ENCODE measurements at regions not wholly inside any gene's neighbourhood (a gene's known extent, or its start where the extent isn't known, plus 50 kb on each side); places are given as distances from the start of the nearest gene placed in this dataset.
A peak's percentile ranks its signal among the peaks of the same experiment; 100 is the strongest.

DNA sequence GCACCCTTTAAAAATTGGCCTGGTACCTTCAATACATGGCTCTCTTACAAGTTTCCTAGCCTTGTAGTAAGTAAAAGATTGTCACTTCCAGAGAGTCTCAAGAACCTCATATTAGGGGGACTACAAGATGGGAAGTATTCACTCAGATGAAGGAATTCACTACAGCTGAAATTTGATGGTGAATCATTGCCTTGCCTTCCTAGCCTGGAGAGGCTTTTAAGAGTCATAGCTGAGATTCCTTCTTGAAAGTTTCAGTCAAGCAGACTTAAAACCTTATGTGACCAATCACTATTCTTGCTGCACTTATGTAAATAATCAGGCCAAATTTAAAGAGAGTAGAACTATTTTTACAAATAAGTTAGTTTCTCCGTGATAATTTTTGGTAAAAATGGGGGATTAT, 451.6 kb downstream of the TRHDE start:
- DNase-seq (ENCODE audit: low spot score in 2 of 2), result no peak
- TF ChIP-seq EP300 (IDR thresholded peaks at IDR 0.05), result no peak
- no peak for TF ChIP-seq POLR2A (IDR thresholded peaks at IDR 0.05)
- TF ChIP-seq, protein P1, sequence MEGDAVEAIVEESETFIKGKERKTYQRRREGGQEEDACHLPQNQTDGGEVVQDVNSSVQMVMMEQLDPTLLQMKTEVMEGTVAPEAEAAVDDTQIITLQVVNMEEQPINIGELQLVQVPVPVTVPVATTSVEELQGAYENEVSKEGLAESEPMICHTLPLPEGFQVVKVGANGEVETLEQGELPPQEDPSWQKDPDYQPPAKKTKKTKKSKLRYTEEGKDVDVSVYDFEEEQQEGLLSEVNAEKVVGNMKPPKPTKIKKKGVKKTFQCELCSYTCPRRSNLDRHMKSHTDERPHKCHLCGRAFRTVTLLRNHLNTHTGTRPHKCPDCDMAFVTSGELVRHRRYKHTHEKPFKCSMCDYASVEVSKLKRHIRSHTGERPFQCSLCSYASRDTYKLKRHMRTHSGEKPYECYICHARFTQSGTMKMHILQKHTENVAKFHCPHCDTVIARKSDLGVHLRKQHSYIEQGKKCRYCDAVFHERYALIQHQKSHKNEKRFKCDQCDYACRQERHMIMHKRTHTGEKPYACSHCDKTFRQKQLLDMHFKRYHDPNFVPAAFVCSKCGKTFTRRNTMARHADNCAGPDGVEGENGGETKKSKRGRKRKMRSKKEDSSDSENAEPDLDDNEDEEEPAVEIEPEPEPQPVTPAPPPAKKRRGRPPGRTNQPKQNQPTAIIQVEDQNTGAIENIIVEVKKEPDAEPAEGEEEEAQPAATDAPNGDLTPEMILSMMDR (IDR thresholded peaks at IDR 0.05), result no peak
- no peaks in the 10 kb centered on the region for H3K9me3 ChIP-seq
- H3K36me3 ChIP-seq, result no peaks in the 10 kb centered on the region
- H3K4me1 ChIP-seq, result no peaks in the 10 kb centered on the region
- 90 to 91% methylated on average over 1 of the region's 1 CpG for WGBS, 2 donors
- H3K27me3 ChIP-seq, result no peaks in the 10 kb centered on the region
- H3K27ac ChIP-seq, result no peak overlapping the region
- no peak overlapping the region for H3K4me3 ChIP-seq

DNA sequence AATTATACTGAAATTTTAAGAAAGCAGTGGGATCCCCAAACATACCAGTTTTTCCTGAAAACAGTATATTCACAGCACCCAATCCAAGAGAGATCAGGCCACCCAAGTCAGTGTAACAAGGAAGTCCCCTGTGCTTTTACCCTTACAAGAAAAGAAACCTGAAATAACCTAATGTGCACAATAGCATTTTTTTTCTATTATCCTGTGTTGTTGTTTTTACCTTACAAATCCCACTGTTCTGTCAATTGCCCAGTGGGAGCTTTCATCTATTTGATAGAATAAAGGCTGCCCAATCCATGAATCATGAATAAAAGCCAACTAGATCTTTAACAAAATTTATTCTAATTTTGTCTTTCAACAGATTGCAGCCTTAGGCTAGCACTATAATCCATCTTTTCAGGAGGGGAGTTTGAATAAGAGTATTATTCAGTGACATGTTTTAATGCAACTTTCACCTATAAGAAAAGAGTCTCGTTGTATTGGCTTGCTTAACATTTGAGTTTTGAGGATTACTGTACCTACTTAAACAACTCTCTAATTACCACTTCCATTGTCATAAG, 457.4 kb downstream of the TRHDE start:
- Histone ChIP-seq H3K9me3 (no peaks in the 10 kb centered on the region), H3K27ac (no peak overlapping the region), H3K27me3 (no peaks in the 10 kb centered on the region), H3K4me1 (no peaks in the 10 kb centered on the region), H3K4me3 (no peak overlapping the region), H3K36me3 (no peaks in the 10 kb centered on the region)
- DNase-seq (ENCODE audit: low spot score in 2 of 2), result no peak
- 75 to 86% methylated on average over 1 of the region's 1 CpG for whole genome bisulfite sequencing, 2 donors
- TF ChIP-seq, protein P1 (IDR thresholded peaks at IDR 0.05), result no peak
- TF ChIP-seq POLR2A (IDR thresholded peaks at IDR 0.05) (no peak), EP300 (IDR thresholded peaks at IDR 0.05) (no peak)

DNA sequence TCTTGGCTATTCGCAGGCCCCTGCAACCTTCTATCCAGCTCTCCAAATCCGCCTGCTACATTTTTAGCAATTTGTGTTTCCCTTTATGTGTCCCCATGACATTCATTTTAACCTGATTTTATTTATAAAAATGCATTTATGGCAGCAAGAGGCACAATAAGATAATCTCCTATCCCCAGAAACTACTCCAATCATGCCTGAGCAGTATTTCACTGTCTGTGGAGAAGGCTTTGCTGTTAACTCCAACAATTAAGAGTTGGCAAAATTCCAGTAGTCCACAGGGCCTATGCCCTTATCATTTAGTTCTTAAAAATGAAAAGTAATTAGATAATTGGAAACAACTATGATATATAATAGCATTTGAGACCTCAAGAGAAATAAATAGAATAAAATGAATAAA, 462.4 kb downstream of the TRHDE start:
- Histone ChIP-seq H3K4me3 (no peak overlapping the region), H3K27ac (no peak overlapping the region), H3K9me3 (no peaks in the 10 kb centered on the region), H3K36me3 (no peaks in the 10 kb centered on the region), H3K4me1 (no peaks in the 10 kb centered on the region), H3K27me3 (no peaks in the 10 kb centered on the region)
- no peak for DNase-seq (ENCODE audit: low spot score in 2 of 2)
- TF ChIP-seq, protein P1 (IDR thresholded peaks at IDR 0.05), result no peak
- TF ChIP-seq POLR2A (IDR thresholded peaks at IDR 0.05) (no peak), EP300 (IDR thresholded peaks at IDR 0.05) (no peak)
- WGBS, 2 donors, result 91 to 94% methylated on average over 2 of the region's 2 CpGs

DNA sequence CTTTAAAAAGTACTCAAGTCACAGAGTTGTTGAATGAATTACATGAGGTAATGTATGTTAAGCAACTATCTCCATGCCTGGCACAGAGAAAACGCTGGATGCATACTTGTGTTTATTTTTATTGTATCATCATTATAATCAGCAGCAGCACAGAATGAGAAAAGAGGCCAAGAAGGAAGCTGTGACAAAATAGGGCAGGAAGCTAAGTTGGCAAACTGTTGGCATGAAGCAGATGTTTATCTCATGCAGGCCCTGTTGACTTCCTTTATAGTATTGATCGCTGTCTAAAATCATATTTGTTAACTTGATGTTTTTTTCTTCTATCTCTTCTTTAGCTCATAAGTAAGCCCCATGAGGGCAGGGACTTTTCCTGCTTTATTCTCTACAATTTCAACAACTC, 466.6 kb downstream of the TRHDE start:
- H3K36me3 ChIP-seq, result no peaks in the 10 kb centered on the region
- peak in 1 of 2 donors; percentile 8 for DNase-seq (ENCODE audit: low spot score in 2 of 2)
- peaks cover 0 to 10% (median 0%) of the 10 kb centered on the region in 4 donors for H3K9me3 ChIP-seq
- H3K27ac ChIP-seq, result no peak overlapping the region
- 74 to 75% methylated on average over 2 of the region's 2 CpGs for WGBS, 2 donors
- TF ChIP-seq POLR2A (IDR thresholded peaks at IDR 0.05) (no peak), EP300 (IDR thresholded peaks at IDR 0.05) (peak; percentile 56 to 61)
- TF ChIP-seq, protein P1 (IDR thresholded peaks at IDR 0.05), result no peak
- H3K4me1 ChIP-seq, result no peaks in the 10 kb centered on the region
- no peak overlapping the region for H3K4me3 ChIP-seq
- no peaks in the 10 kb centered on the region for H3K27me3 ChIP-seq

DNA sequence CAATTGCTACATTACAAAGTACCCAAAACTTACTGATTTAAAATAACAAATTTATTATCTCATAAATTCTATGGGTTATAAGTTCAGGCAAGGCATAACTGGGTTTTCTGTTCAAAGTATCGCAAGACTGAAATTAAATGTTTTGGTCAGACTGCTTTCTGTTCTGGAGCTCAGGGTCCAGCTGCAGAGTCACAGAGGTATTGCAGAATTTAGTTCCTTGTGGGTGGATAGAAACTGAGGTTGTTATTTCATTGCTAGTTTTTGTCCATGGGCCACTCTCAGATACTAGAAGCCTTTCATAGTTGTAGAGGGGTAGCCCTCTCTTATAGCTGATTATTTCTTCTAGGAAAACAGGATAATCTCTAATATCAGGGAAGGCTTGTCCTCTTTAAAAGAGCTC, 467.9 kb downstream of the TRHDE start:
- no peaks in the 10 kb centered on the region for H3K27me3 ChIP-seq
- WGBS, 2 donors, result 68 to 77% methylated on average over 1 of the region's 1 CpG
- no peak for DNase-seq (ENCODE audit: low spot score in 2 of 2)
- no peaks in the 10 kb centered on the region for H3K4me1 ChIP-seq
- H3K36me3 ChIP-seq, result no peaks in the 10 kb centered on the region
- H3K27ac ChIP-seq, result no peak overlapping the region
- peaks cover 0 to 10% (median 0%) of the 10 kb centered on the region in 4 donors for H3K9me3 ChIP-seq
- no peak for TF ChIP-seq POLR2A (IDR thresholded peaks at IDR 0.05)
- TF ChIP-seq EP300 (IDR thresholded peaks at IDR 0.05), result no peak
- TF ChIP-seq, protein P1 (IDR thresholded peaks at IDR 0.05), result no peak
- H3K4me3 ChIP-seq, result no peak overlapping the region

All from tibial nerve (tissue), 4 donors.